Testis (tissue), 2 donors: ENCODE measurements at regions not wholly inside any gene's neighbourhood (a gene's known extent, or its start where the extent isn't known, plus 50 kb on each side); places are given as distances from the start of the nearest gene placed in this dataset.
"Not testable (repeated sequence)": the region's sequence is repeated elsewhere in the genome, so short reads cannot be mapped to it uniquely, and the experiment has no call there.

Source experiments
- DNase-seq: peaks from one replicate; pipeline ENCODE4 v3.0.0-alpha.2; 2019
- H3K27ac ChIP-seq, 2 donors: fragments of 200-600 bp; sonication (generic); one replicate each; pipeline ENCODE4 v1.5.1; 2019
- H3K27me3 ChIP-seq: fragments of 200-600 bp; sonication (generic); one replicate; pipeline ENCODE4 v1.5.1; 2019
- H3K36me3 ChIP-seq: fragments of 200-600 bp; sonication (generic); one replicate; pipeline ENCODE4 v1.5.1; 2017; ENCODE audit warnings: low read depth; ENCODE audit errors: missing control alignments
- H3K4me1 ChIP-seq: fragments of 200-600 bp; sonication (generic); one replicate; pipeline ENCODE4 v1.5.1; 2019
- H3K4me3 ChIP-seq, 2 donors: fragments of 200-600 bp; sonication (generic); one replicate each; pipeline ENCODE4 v1.5.1; 2017 to 2019
- H3K9me3 ChIP-seq: fragments of 200-600 bp; sonication (generic); one replicate; pipeline ENCODE4 v1.5.1; 2017
- CTCF ChIP-seq, 3 experiments: fragments of 450-650 bp in 2 of 3; fragments of 200-600 bp in 1 of 3; sonication (generic) in 1 of 3; IDR thresholded peaks; one replicate each; pipeline ENCODE4 v1.5.1; 2016 to 2019; ENCODE audit warnings: antibody characterized with exemption in 3 of 3, mild to moderate bottlenecking in 2 of 3, moderate library complexity in 1 of 3
- POLR2A ChIP-seq: fragments of 450-650 bp; IDR thresholded peaks from one replicate; pipeline ENCODE4 v1.6.1; 2017; ENCODE audit warnings: antibody characterized with exemption, mild to moderate bottlenecking, moderate library complexity
- WGBS, 2 donors: methylation state at CpG; one replicate each; pipeline ENCODE4 v1.1.5; 2018; 5-methylcytosine and 5-hydroxymethylcytosine counted together
- intact Hi-C: fragments of 100-400 bp; cut with DNase I; formaldehyde crosslinking; loops from one replicate; pipeline ENCODE4 v1.15.1; 2023; ENCODE audit warnings: low total_unique reads

- no peak for TF ChIP-seq CTCF (IDR thresholded peaks at IDR 0.05)
- no peak for TF ChIP-seq POLR2A
- Histone ChIP-seq H3K27ac (peak overlapping the region; percentile 80 to 91), H3K36me3 (no peaks in the 10 kb centered on the region), H3K4me1 (peaks cover 70% of the 10 kb centered on the region), H3K27me3 (no peaks in the 10 kb centered on the region), H3K9me3 (no peaks in the 10 kb centered on the region), H3K4me3 (no peak overlapping the region)
- no peak for DNase-seq
- WGBS, 2 donors: 54% methylated on average over 5 of the region's 5 CpGs
- intact Hi-C loops: no loop called here
Observed at GRCh38 chr11:8773916-8774539, 91.4 kb downstream of the RPL27A start.

- H3K9me3 ChIP-seq, H3K27me3 ChIP-seq, H3K36me3 ChIP-seq, H3K4me3 ChIP-seq, DNase-seq, intact Hi-C loops: not testable (repeated sequence)
- 52 to 66% methylated on average over 8 of the region's 8 CpGs for WGBS, 2 donors
- peak overlapping the region; percentile 80 to 91 for H3K27ac ChIP-seq
- peaks cover 74% of the 10 kb centered on the region for H3K4me1 ChIP-seq
Observed at GRCh38 chr11:8774916-8775315, 92.3 kb downstream of the RPL27A start.

DNA sequence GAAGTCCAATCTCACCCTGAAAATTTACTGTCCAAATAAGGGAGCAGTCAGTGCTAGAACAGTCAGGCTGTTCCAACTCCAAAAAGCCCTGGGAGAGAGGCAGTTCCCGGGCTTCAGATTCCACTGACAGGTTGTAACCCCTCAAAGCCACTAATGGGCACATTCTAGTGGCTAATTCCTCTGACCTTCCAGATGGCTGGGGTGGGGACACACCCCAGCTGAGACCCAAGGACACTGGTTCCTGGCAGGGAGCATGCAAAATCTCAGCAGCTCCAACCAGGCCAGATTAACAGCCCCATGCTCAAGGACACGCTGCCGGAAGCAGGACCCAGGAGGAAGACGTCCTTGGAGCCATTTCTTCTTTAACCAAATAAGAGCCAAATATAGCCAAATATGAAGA, 92.7 kb downstream of the RPL27A start:
- no peaks in the 10 kb centered on the region for H3K27me3 ChIP-seq
- peak; percentile 73 for DNase-seq

DNA sequence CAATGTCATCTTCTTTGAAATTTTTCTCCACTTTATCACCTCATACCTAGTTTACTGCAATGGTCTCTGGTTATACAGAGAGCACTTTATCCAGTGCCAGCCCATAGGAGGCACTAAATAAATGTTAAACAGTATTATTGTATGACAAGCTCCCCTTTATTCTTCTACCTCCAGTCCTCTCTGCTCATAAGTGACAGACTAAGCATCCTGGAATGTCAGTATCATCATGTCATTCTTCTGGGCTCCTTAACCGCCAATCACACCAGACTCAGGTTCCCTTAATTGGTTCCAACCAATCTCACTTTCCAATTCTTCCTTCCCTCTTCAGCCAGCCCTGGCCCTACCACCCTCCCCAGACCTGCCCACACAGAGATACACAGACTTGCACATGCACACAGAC, 93.1 kb downstream of the RPL27A start:
- no peaks in the 10 kb centered on the region for H3K36me3 ChIP-seq
- no peaks in the 10 kb centered on the region for H3K27me3 ChIP-seq
- 65 to 76% methylated on average over 1 of the region's 1 CpG for WGBS, 2 donors
- H3K27ac ChIP-seq: peak overlapping the region; percentile 80 to 91
- TF ChIP-seq CTCF (IDR thresholded peaks at IDR 0.05): no peak
- TF ChIP-seq POLR2A: no peak
- peaks cover 83% of the 10 kb centered on the region for H3K4me1 ChIP-seq
- no peak for DNase-seq
- H3K9me3 ChIP-seq: no peaks in the 10 kb centered on the region
- intact Hi-C loops: no loop called here
- no peak overlapping the region for H3K4me3 ChIP-seq

More for the DNA sequence above, 92.7 kb downstream of the RPL27A start:
- Histone ChIP-seq H3K27ac (peak overlapping the region; percentile 80 to 91), H3K9me3 (no peaks in the 10 kb centered on the region), H3K4me3 (no peak overlapping the region), H3K4me1 (peaks cover 79% of the 10 kb centered on the region), H3K36me3 (no peaks in the 10 kb centered on the region)
- 10 to 18% methylated on average over 4 of the region's 4 CpGs for WGBS, 2 donors
- TF ChIP-seq POLR2A: no peak
- TF ChIP-seq CTCF (IDR thresholded peaks at IDR 0.05): no peak
- intact Hi-C loops: no loop called here

GRCh38 chr11:8776209-8776608, 93.6 kb downstream of the RPL27A start:
- Histone ChIP-seq H3K4me3 (no peak overlapping the region), H3K27ac (peak overlapping the region; percentile 80 to 91), H3K27me3 (no peaks in the 10 kb centered on the region), H3K9me3 (no peaks in the 10 kb centered on the region), H3K36me3 (no peaks in the 10 kb centered on the region), H3K4me1 (peaks cover 87% of the 10 kb centered on the region)
- intact Hi-C loops: no loop called here
- WGBS, 2 donors: 71 to 82% methylated on average over 2 to 3 of the region's 3 CpGs
- no peak for DNase-seq
- TF ChIP-seq POLR2A (no peak), CTCF (IDR thresholded peaks at IDR 0.05) (no peak)
